ENCODE measurements at regions not wholly inside any gene's neighbourhood (a gene's known extent, or its start where the extent isn't known, plus 50 kb on each side); places are given as distances from the start of the nearest gene placed in this dataset.
"Not testable (repeated sequence)": the region's sequence is repeated elsewhere in the genome, so short reads cannot be mapped to it uniquely, and the experiment has no call there.

DNA sequence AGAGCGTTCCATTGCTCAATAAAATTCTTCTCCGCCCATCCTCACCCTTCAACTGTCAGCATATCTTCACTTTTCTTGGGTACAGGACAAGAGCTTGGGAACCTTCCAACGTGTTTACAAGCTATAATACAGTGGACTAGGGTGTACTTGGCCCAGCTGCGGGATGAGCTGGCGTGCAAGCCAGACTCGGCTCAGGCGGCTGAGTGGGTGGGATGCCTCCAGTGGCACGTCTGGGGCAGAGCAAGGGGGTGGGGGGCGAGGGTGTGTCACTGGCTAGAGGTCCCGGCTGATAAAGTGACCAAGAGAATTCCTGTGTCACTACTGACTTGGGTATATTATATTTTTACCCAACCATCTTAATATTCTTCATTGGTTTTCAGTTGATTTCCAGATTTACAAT is 179.7 kb downstream of the EVA1A start:
- no CpG with 5 or more reads among the region's 10 CpGs for WGBS (ENCODE audit: extremely low coverage, insufficient coverage, low lambda C conversion rate)
- no peak overlapping the region for H3K27ac ChIP-seq (ENCODE audit: low read depth, low read length)
- H2AK5ac ChIP-seq (ENCODE audit: low read length) = no peak overlapping the region
- no peak overlapping the region for H3K18ac ChIP-seq (ENCODE audit: low read length)
- H3K79me1 ChIP-seq (ENCODE audit: low read length) = no peaks in the 10 kb centered on the region
- no peaks in the 10 kb centered on the region for H3K36me3 ChIP-seq (ENCODE audit: control insufficient read depth, insufficient read depth, low read length)
- no peak overlapping the region for H2BK5ac ChIP-seq (ENCODE audit: low read length)
- H2BK15ac ChIP-seq (replicated peaks; ENCODE audit: low read depth) = no peak overlapping the region
- H3K79me2 ChIP-seq (ENCODE audit: control insufficient read depth, insufficient read depth, low read length) = no peaks in the 10 kb centered on the region
- no peak overlapping the region for H3K4ac ChIP-seq (ENCODE audit: low read depth, low read length)
- H4K5ac ChIP-seq (ENCODE audit: low read length) = no peak overlapping the region
- H3K4me2 ChIP-seq (ENCODE audit: low read length) = no peak overlapping the region
- no peak overlapping the region for H3K9ac ChIP-seq (ENCODE audit: low read length)
- no peak overlapping the region for H4K8ac ChIP-seq (ENCODE audit: low read depth, low read length)
- no peaks in the 10 kb centered on the region for H3K4me1 ChIP-seq (ENCODE audit: control insufficient read depth, low read depth, low read length)
- no peak overlapping the region for H2BK120ac ChIP-seq (ENCODE audit: low read depth, low read length)
- H3K23ac ChIP-seq (ENCODE audit: low read length) = no peak overlapping the region
- H3K4me3 ChIP-seq (ENCODE audit: low read length) = no peak overlapping the region
- no peak for DNase-seq
- H3K27me3 ChIP-seq (ENCODE audit: insufficient read depth, low read length, poor library complexity) = no peaks in the 10 kb centered on the region
- H3K56ac ChIP-seq (ENCODE audit: low read length) = no peak overlapping the region

DNA sequence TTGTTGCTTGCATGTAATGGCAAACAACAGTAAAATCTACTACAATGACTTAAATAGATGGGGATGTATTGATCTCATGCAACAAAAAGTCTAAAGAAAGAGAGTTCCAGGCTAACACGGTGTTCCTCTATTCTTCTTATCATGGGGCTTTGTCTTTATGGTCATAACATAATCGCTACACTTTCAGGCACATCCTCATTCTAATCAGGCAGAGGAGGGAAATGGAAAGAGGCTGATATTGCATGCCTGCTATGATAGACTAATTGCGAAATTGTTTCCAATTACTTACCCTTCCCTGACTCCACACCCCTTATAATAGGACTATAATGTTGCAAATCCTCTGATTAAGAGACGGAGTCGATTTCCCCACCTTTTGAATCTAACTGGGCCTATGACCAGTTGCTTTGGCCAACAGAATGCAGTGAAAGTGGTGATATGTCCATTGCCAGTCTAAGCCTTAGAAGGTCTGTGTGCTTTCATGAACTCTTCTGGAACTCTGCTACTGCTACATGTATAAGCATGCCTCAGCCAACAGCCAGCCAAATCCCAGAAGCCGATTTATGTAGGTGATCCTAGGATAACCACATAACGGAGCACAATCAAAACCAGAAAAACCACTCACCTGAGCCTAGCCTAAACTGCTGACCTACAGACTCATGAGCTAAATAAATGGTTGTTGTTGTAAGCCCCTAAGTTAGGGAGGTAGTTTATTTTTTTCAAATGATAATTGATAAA is 180.3 kb upstream of the TACR1 start:
- H3K4ac ChIP-seq (ENCODE audit: low read depth, low read length) = no peak overlapping the region
- no peak overlapping the region for H2AK5ac ChIP-seq (ENCODE audit: low read length)
- H3K79me1 ChIP-seq (ENCODE audit: low read length) = no peaks in the 10 kb centered on the region
- H2BK15ac ChIP-seq (replicated peaks; ENCODE audit: low read depth) = no peak overlapping the region
- no peak overlapping the region for H3K4me2 ChIP-seq (ENCODE audit: low read length)
- no peak overlapping the region for H3K23ac ChIP-seq (ENCODE audit: low read length)
- H3K4me3 ChIP-seq (ENCODE audit: low read length) = no peak overlapping the region
- no peak overlapping the region for H3K9ac ChIP-seq (ENCODE audit: low read length)
- no peak overlapping the region for H3K56ac ChIP-seq (ENCODE audit: low read length)
- no CpG with 5 or more reads among the region's 7 CpGs for WGBS (ENCODE audit: extremely low coverage, insufficient coverage, low lambda C conversion rate)
- H3K27ac ChIP-seq (ENCODE audit: low read depth, low read length) = no peak overlapping the region
- no peak overlapping the region for H2BK5ac ChIP-seq (ENCODE audit: low read length)
- H4K5ac ChIP-seq (ENCODE audit: low read length) = no peak overlapping the region
- no peaks in the 10 kb centered on the region for H3K36me3 ChIP-seq (ENCODE audit: control insufficient read depth, insufficient read depth, low read length)
- no peak overlapping the region for H3K18ac ChIP-seq (ENCODE audit: low read length)
- DNase-seq = no peak
- H4K8ac ChIP-seq (ENCODE audit: low read depth, low read length) = no peak overlapping the region
- H2BK120ac ChIP-seq (ENCODE audit: low read depth, low read length) = no peak overlapping the region
- no peaks in the 10 kb centered on the region for H3K27me3 ChIP-seq (ENCODE audit: insufficient read depth, low read length, poor library complexity)
- H3K79me2 ChIP-seq (ENCODE audit: control insufficient read depth, insufficient read depth, low read length) = no peaks in the 10 kb centered on the region
- no peaks in the 10 kb centered on the region for H3K4me1 ChIP-seq (ENCODE audit: control insufficient read depth, low read depth, low read length)

DNA sequence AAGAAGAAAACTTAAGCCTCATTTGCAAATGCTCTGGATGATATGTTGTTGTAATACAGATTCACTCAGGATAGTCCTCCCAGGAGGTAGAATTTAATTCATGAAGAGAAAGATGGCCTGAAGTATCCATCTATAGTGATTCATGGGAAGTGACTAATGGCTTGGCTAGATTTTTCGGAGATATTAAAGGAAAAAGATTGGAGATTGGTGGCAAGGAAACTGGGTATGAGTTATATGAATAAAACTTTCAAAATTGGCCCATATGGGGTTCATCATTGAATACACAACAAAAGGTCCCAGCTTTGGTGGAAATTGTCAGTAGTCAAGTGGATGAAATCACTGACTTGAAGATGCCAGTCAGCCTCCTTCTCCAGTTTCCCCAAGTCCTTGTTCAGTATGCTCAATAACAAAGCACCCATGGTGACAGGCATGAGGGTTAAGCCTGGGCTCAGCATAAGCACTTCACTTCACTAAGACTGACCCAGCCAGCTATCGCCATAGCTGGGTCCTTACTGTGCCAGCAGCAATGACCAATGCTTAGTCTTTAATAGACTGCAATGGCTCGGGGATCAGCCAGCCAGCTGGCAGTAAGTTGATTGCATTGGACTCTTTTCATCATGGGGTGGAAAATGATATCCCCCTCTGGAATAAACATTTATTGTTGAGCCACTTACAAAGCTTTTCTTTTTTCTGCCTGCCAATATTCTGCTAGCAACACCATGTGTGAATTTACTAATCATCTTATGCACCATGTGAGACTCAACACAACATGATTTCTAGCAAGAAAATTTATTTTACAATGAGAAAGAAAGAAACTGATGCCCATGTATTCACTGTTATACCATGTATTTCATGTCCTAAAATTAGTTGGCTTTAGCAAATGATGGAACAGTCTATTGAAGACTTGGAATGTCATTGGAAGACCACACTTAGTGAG is 176.6 kb upstream of the TACR1 start:
- Histone ChIP-seq H2BK15ac (replicated peaks; ENCODE audit: low read depth) (no peak overlapping the region), H3K79me2 (ENCODE audit: control insufficient read depth, insufficient read depth, low read length) (no peaks in the 10 kb centered on the region), H2BK5ac (ENCODE audit: low read length) (no peak overlapping the region), H3K4me3 (ENCODE audit: low read length) (no peak overlapping the region), H3K4me1 (ENCODE audit: control insufficient read depth, low read depth, low read length) (no peaks in the 10 kb centered on the region), H3K27me3 (ENCODE audit: insufficient read depth, low read length, poor library complexity) (no peaks in the 10 kb centered on the region), H3K79me1 (ENCODE audit: low read length) (no peaks in the 10 kb centered on the region), H2AK5ac (ENCODE audit: low read length) (no peak overlapping the region), H3K4ac (ENCODE audit: low read depth, low read length) (no peak overlapping the region), H4K5ac (ENCODE audit: low read length) (no peak overlapping the region), H3K18ac (ENCODE audit: low read length) (no peak overlapping the region), H3K4me2 (ENCODE audit: low read length) (no peak overlapping the region), H3K23ac (ENCODE audit: low read length) (no peak overlapping the region), H3K56ac (ENCODE audit: low read length) (no peak overlapping the region), H3K27ac (ENCODE audit: low read depth, low read length) (no peak overlapping the region), H3K36me3 (ENCODE audit: control insufficient read depth, insufficient read depth, low read length) (no peaks in the 10 kb centered on the region), H2BK120ac (ENCODE audit: low read depth, low read length) (no peak overlapping the region), H3K9ac (ENCODE audit: low read length) (no peak overlapping the region), H4K8ac (ENCODE audit: low read depth, low read length) (no peak overlapping the region)
- 100% methylated on average over 1 of the region's 3 CpGs for WGBS (ENCODE audit: extremely low coverage, insufficient coverage, low lambda C conversion rate)
- no peak for DNase-seq

DNA sequence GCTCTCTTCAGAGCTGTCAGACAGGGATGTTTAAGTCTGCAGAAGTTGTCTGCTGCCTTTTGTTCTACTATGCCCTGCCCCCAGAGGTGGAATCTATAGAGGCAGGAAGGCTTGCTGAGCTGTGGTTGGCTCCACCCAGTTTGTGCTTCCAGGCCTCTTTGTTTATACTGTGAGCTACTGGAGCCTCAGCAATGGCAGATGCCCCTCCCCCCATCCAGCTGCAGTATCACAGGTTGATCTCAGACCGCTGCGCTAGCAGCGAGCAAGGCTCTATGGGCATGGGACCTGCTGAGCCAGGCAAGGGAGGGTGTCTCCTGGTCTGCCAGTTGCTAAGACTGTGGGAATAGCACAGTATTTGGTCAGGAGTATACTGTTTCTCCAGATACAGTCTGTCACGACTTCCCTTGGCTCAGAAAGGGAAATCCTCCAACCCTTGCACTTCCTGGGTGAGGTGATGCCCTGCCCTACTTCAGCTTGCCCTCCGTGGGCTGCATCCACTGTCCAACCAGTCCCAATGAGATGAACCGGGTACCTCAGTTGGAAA is 175.2 kb upstream of the TACR1 start:
- H3K79me2 ChIP-seq (ENCODE audit: control insufficient read depth, insufficient read depth, low read length); H3K4ac ChIP-seq (ENCODE audit: low read depth, low read length); H2BK15ac ChIP-seq (replicated peaks; ENCODE audit: low read depth); H3K4me2 ChIP-seq (ENCODE audit: low read length); H4K8ac ChIP-seq (ENCODE audit: low read depth, low read length); H3K79me1 ChIP-seq (ENCODE audit: low read length); H3K36me3 ChIP-seq (ENCODE audit: control insufficient read depth, insufficient read depth, low read length); H4K5ac ChIP-seq (ENCODE audit: low read length); H3K23ac ChIP-seq (ENCODE audit: low read length); H2AK5ac ChIP-seq (ENCODE audit: low read length); H3K4me3 ChIP-seq (ENCODE audit: low read length); H3K9ac ChIP-seq (ENCODE audit: low read length); H3K18ac ChIP-seq (ENCODE audit: low read length); H2BK120ac ChIP-seq (ENCODE audit: low read depth, low read length); H3K4me1 ChIP-seq (ENCODE audit: control insufficient read depth, low read depth, low read length); H3K27me3 ChIP-seq (ENCODE audit: insufficient read depth, low read length, poor library complexity): not testable (repeated sequence)
- peak; percentile 93 for DNase-seq
- H3K27ac ChIP-seq (ENCODE audit: low read depth, low read length) = peak overlapping the region; percentile 48
- no CpG with 5 or more reads among the region's 6 CpGs for WGBS (ENCODE audit: extremely low coverage, insufficient coverage, low lambda C conversion rate)
- peak overlapping the region; percentile 25 for H2BK5ac ChIP-seq (ENCODE audit: low read length)
- H3K56ac ChIP-seq (ENCODE audit: low read length) = peak overlapping the region; percentile 25

DNA sequence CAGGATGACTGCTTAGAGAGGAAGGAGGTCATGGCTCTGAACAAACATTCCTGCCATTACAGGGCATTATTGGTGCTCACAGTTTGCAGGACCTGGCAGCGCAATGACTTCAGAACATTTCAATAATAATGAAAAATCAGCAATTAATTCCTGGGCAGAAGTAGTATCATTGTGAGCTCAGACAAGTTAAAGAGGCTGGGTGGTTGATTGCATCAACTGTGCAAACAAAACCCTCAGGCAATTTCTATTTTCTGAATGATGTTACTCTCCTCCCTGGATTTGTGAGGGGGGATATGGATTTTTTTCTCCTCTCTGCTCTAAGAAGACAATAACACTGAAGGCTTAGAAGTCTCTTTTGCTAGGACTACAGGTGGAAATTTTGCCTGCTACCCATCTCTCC is 168.1 kb upstream of the TACR1 start:
- WGBS (ENCODE audit: extremely low coverage, insufficient coverage, low lambda C conversion rate) = no CpG with 5 or more reads among the region's 1 CpG

More for the DNA sequence above, 168.1 kb upstream of the TACR1 start:
- H3K56ac ChIP-seq (ENCODE audit: low read length) = no peak overlapping the region
- no peaks in the 10 kb centered on the region for H3K4me1 ChIP-seq (ENCODE audit: control insufficient read depth, low read depth, low read length)
- H3K4me2 ChIP-seq (ENCODE audit: low read length) = no peak overlapping the region
- no peaks in the 10 kb centered on the region for H3K36me3 ChIP-seq (ENCODE audit: control insufficient read depth, insufficient read depth, low read length)
- H3K79me1 ChIP-seq (ENCODE audit: low read length) = no peaks in the 10 kb centered on the region
- H3K4me3 ChIP-seq (ENCODE audit: low read length) = no peak overlapping the region
- H3K27me3 ChIP-seq (ENCODE audit: insufficient read depth, low read length, poor library complexity) = no peaks in the 10 kb centered on the region
- H3K27ac ChIP-seq (ENCODE audit: low read depth, low read length) = no peak overlapping the region
- H4K8ac ChIP-seq (ENCODE audit: low read depth, low read length) = no peak overlapping the region
- H3K23ac ChIP-seq (ENCODE audit: low read length) = no peak overlapping the region
- no peak overlapping the region for H3K18ac ChIP-seq (ENCODE audit: low read length)
- H4K5ac ChIP-seq (ENCODE audit: low read length) = no peak overlapping the region
- no peak for DNase-seq
- no peak overlapping the region for H2AK5ac ChIP-seq (ENCODE audit: low read length)
- no peak overlapping the region for H3K4ac ChIP-seq (ENCODE audit: low read depth, low read length)
- H2BK120ac ChIP-seq (ENCODE audit: low read depth, low read length) = no peak overlapping the region
- H3K79me2 ChIP-seq (ENCODE audit: control insufficient read depth, insufficient read depth, low read length) = no peaks in the 10 kb centered on the region
- H3K9ac ChIP-seq (ENCODE audit: low read length) = no peak overlapping the region
- no peak overlapping the region for H2BK5ac ChIP-seq (ENCODE audit: low read length)
- H2BK15ac ChIP-seq (replicated peaks; ENCODE audit: low read depth) = no peak overlapping the region

Measured in mesendoderm (in vitro differentiated cells).